GM18520 (cell line): ENCODE measurements at regions not wholly inside any gene's neighbourhood (a gene's known extent, or its start where the extent isn't known, plus 50 kb on each side); places are given as distances from the start of the nearest gene placed in this dataset.

ENCODE experiments used
- ATAC-seq: cut with Tn5 transposase; IDR thresholded peaks from one replicate; pipeline ENCODE4 v1.9.1; 2021; ENCODE audit not compliant: unreplicated experiment

GRCh38 chr3:18740631-18741583 lies 315.8 kb upstream of the SATB1 start:
- peak; percentile 69 for ATAC-seq

- ATAC-seq = peak; percentile 30
These were observed 313.9 kb upstream of the SATB1 start for GRCh38 chr3:18739099-18739433.

- ATAC-seq = no peak
These were observed 313.4 kb upstream of the SATB1 start for GRCh38 chr3:18738393-18739098.

- no peak for ATAC-seq
These were observed 309.9 kb upstream of the SATB1 start for GRCh38 chr3:18735005-18735404.

- ATAC-seq = no peak
These were observed 309.2 kb upstream of the SATB1 start for GRCh38 chr3:18734309-18734708.

- no peak for ATAC-seq
These were observed 307.3 kb upstream of the SATB1 start for GRCh38 chr3:18732474-18732873.

GRCh38 chr3:18730491-18730890 lies 305.4 kb upstream of the SATB1 start:
- no peak for ATAC-seq

GRCh38 chr3:18729671-18730070 lies 304.5 kb upstream of the SATB1 start:
- ATAC-seq = no peak

GRCh38 chr3:18725668-18726407 lies 300.7 kb upstream of the SATB1 start:
- no peak for ATAC-seq

- no peak for ATAC-seq
These were observed 299.3 kb upstream of the SATB1 start for GRCh38 chr3:18724456-18724855.

GRCh38 chr3:18723206-18723810 lies 298.2 kb upstream of the SATB1 start:
- ATAC-seq = no peak

GRCh38 chr3:18720543-18720942 lies 295.4 kb upstream of the SATB1 start:
- no peak for ATAC-seq

GRCh38 chr3:18717598-18717997 lies 292.5 kb upstream of the SATB1 start:
- ATAC-seq = no peak

GRCh38 chr3:18716821-18717220 lies 291.7 kb upstream of the SATB1 start:
- ATAC-seq = no peak

- ATAC-seq = no peak
These were observed 291.0 kb upstream of the SATB1 start for GRCh38 chr3:18716101-18716500.

GRCh38 chr3:18715208-18715607 lies 290.1 kb upstream of the SATB1 start:
- ATAC-seq = no peak

GRCh38 chr3:18713577-18713951 lies 288.4 kb upstream of the SATB1 start:
- ATAC-seq = no peak

- no peak for ATAC-seq
These were observed 287.8 kb upstream of the SATB1 start for GRCh38 chr3:18712713-18713576.

- no peak for ATAC-seq
These were observed 279.2 kb upstream of the SATB1 start for GRCh38 chr3:18704326-18704725.

GRCh38 chr3:18703798-18704197 lies 278.7 kb upstream of the SATB1 start:
- no peak for ATAC-seq
